ENCODE measurements at regions not wholly inside any gene's neighbourhood (a gene's known extent, or its start where the extent isn't known, plus 50 kb on each side); places are given as distances from the start of the nearest gene placed in this dataset.
"Not testable (repeated sequence)": the region's sequence is repeated elsewhere in the genome, so short reads cannot be mapped to it uniquely, and the experiment has no call there.

DNA sequence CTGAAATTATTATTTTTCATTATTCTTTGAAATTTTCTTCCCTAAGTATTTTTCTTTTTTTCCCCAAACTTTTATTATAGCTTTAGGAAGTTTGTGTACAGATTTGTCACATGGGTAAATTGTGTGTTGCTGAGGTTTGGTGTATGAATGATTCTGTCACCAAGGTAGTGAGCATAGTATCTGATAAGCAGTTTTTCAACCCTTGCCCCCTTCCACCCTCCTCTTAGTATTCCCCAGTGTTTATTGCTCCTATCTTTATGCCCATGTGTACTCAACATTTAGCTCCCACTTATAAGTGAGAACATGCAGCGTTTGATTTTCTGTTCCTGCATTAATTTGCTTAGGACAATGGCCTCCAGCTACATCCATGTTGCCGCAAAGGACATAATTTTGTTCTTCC, 103.9 kb upstream of the MAGEB2 start:
- Histone ChIP-seq H3K9me3 (no peaks in the 10 kb centered on the region), H3K27me3 (no peaks in the 10 kb centered on the region), H3K4me3 (no peak overlapping the region), H3K4me1 (no peaks in the 10 kb centered on the region), H3K27ac (no peak overlapping the region), H3K36me3 (no peaks in the 10 kb centered on the region)
- DNase-seq, result no peak
- 23 to 77% methylated on average over 2 of the region's 2 CpGs for WGBS, 2 donors
- TF ChIP-seq POLR2AphosphoS5 (IDR thresholded peaks at IDR 0.05) (no peak), EP300 (IDR thresholded peaks at IDR 0.05) (no peak), POLR2A (IDR thresholded peaks at IDR 0.05) (no peak)
- TF ChIP-seq, protein P1, sequence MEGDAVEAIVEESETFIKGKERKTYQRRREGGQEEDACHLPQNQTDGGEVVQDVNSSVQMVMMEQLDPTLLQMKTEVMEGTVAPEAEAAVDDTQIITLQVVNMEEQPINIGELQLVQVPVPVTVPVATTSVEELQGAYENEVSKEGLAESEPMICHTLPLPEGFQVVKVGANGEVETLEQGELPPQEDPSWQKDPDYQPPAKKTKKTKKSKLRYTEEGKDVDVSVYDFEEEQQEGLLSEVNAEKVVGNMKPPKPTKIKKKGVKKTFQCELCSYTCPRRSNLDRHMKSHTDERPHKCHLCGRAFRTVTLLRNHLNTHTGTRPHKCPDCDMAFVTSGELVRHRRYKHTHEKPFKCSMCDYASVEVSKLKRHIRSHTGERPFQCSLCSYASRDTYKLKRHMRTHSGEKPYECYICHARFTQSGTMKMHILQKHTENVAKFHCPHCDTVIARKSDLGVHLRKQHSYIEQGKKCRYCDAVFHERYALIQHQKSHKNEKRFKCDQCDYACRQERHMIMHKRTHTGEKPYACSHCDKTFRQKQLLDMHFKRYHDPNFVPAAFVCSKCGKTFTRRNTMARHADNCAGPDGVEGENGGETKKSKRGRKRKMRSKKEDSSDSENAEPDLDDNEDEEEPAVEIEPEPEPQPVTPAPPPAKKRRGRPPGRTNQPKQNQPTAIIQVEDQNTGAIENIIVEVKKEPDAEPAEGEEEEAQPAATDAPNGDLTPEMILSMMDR (IDR thresholded peaks at IDR 0.05), result no peak
- intact Hi-C loops (cut with DNase I), result no loop called here

DNA sequence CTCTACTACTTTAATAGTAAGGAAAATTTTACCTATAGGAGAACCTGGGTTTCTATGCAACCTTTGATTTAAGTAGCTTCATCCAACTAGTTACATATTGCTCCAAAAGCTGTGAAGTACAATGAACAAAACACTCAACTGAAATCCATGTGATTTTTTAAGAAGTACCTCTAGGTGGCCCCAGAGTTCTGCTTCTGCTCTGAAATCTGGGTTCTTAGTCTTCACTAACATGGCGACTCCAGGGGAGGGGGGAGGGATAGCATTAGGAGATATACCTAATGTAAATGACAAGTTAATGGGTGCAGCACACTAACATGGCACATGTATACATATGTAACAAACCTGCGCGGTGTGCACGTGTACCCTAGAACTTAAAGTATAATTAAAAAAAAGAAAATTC, 73.4 kb upstream of the MAGEB2 start:
- no peaks in the 10 kb centered on the region for H3K36me3 ChIP-seq
- TF ChIP-seq POLR2AphosphoS5 (IDR thresholded peaks at IDR 0.05), result no peak
- TF ChIP-seq, protein P1 (IDR thresholded peaks at IDR 0.05), result no peak
- TF ChIP-seq EP300 (IDR thresholded peaks at IDR 0.05), result no peak
- no peak for TF ChIP-seq POLR2A (IDR thresholded peaks at IDR 0.05)
- H3K9me3 ChIP-seq, result no peaks in the 10 kb centered on the region
- H3K27me3 ChIP-seq, result no peaks in the 10 kb centered on the region
- no peak overlapping the region for H3K4me3 ChIP-seq
- whole genome bisulfite sequencing, 2 donors, result 29 to 69% methylated on average over 4 of the region's 4 CpGs
- intact Hi-C loops (cut with DNase I), result no loop called here
- no peak for DNase-seq
- H3K27ac ChIP-seq, result no peak overlapping the region
- H3K4me1 ChIP-seq, result no peaks in the 10 kb centered on the region

DNA sequence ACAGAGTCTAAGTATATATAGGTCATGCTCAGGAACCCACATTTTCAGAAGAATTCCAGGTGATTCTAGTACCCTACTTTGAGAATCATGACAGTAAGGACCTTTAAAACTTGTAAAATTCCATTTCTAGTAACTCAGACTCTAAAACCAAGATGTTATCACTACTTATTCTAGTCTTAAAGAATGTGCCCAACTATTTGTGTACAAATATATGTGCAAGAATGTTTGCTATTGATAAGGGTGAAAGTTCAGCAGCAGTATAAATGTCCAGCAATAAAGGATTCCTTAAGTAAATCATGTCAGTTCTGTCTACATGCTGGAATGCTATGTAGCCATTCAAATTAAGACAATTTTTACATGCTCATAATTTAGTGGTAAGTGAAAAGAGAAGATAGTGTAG, 71.1 kb upstream of the MAGEB2 start:
- Histone ChIP-seq H3K9me3 (no peaks in the 10 kb centered on the region), H3K27ac (no peak overlapping the region), H3K4me1 (no peaks in the 10 kb centered on the region), H3K27me3 (no peaks in the 10 kb centered on the region), H3K36me3 (no peaks in the 10 kb centered on the region), H3K4me3 (no peak overlapping the region)
- intact Hi-C loops (cut with DNase I), result no loop called here
- DNase-seq, result no peak
- TF ChIP-seq POLR2AphosphoS5 (IDR thresholded peaks at IDR 0.05) (no peak), EP300 (IDR thresholded peaks at IDR 0.05) (no peak), POLR2A (IDR thresholded peaks at IDR 0.05) (no peak)
- TF ChIP-seq, protein P1 (IDR thresholded peaks at IDR 0.05), result no peak

DNA sequence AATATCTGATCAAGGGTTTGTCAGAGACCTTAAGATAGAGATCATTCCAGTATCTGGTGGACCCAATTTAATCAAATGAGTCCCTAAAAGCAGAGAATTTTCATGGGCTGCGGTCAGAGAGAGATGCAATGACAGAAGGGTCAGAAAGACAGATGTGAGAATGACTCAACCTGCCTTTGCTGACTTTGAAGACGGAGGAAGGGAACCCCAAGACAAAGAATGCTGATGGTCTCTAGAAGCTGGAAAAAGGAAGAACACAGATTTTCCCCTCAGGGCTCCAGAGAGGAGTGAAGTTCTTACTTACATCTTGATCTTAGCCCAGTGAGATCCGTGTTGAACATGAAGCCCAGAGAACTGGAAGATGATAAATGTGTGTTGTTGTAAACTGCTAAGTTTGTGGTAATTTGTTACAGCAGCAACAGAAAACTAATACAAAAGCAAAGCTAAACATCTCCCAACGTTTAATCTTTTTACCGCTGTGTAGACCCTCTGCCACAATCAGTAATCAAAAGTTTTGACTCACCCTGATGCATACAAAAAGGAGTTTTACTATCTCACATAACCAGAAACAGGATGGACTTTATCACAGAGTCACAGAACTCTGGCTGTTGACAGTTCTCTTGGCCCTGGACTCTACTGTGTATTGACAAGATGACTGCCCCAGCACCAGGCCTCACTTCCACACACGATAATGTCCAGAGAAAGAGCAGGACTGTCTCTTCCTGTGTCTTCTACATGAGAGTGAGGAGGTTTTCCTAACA, 70.2 kb upstream of the MAGEB2 start:
- Histone ChIP-seq H3K4me1 (no peaks in the 10 kb centered on the region), H3K9me3 (no peaks in the 10 kb centered on the region), H3K4me3 (no peak overlapping the region), H3K27ac (no peak overlapping the region), H3K36me3 (no peaks in the 10 kb centered on the region), H3K27me3 (no peaks in the 10 kb centered on the region)
- intact Hi-C loops (cut with DNase I), result no loop called here
- no peak for TF ChIP-seq POLR2AphosphoS5 (IDR thresholded peaks at IDR 0.05)
- TF ChIP-seq POLR2A (IDR thresholded peaks at IDR 0.05), result no peak
- DNase-seq, result no peak
- 83 to 86% methylated on average over 6 of the region's 6 CpGs for WGBS, 2 donors

DNA sequence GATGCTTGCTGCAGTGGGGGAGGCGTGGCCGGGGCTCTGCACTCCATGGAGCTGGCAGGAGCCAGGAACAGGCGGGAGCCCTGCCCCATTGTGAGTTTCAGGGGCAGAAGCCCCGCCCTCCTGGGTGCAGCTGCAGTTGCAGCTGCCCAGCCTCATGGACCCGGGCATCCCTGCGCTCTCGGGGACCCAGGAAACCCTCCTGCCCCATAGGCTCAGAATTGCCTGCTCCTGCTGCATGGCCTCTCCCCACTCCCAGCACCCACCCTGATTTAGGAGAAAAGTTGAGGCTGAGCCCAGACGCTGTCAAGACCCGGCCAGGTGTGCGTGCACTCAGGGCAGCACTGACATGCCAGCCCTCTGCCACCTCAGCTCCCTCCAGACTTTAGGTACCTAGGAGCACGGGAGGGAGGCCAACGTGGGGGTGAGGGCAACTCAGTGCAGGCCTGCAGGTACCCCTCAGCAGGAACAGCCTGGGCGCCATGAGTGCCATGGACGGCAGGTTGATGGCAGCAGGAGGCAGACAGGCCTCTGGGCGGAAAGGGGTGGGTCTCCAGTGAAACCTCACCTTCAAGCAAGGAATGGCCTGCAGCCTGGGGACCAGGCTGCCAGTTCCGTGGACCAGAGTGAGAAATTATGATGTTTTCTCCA, 67.2 kb upstream of the MAGEB2 start:
- Histone ChIP-seq H3K27me3 (no peaks in the 10 kb centered on the region), H3K9me3 (no peaks in the 10 kb centered on the region), H3K36me3 (no peaks in the 10 kb centered on the region), H3K27ac (no peak overlapping the region), H3K4me3 (no peak overlapping the region), H3K4me1 (no peaks in the 10 kb centered on the region)
- DNase-seq, result no peak
- WGBS, 2 donors, result 82 to 94% methylated on average over 16 of the region's 16 CpGs
- no peak for TF ChIP-seq EP300 (IDR thresholded peaks at IDR 0.05)
- TF ChIP-seq POLR2A (IDR thresholded peaks at IDR 0.05), result no peak
- intact Hi-C loops (cut with DNase I), result no loop called here

DNA sequence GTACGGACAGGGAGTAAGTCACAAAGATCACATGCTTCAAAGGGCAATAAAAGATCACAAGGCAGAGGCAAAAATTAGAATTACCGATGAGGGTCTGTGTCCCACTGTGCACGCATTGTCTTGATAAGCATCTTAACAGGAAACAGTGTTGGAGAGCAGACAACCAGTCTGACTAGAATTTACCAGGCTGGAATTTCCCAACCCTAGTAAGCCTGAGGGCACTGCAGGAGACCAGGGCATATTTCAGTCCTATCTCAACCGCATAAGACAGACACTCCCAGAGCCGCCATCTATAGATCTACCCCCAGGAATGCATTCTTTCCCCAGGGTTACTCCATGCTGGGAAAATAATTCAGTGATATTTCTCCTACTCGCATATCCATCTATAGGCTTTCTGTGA, 66.2 kb upstream of the MAGEB2 start:
- 64 to 79% methylated on average over 6 of the region's 6 CpGs for WGBS, 2 donors
- H3K27me3 ChIP-seq; H3K36me3 ChIP-seq; intact Hi-C loops (cut with DNase I); H3K9me3 ChIP-seq; H3K27ac ChIP-seq; DNase-seq; H3K4me1 ChIP-seq; H3K4me3 ChIP-seq: not testable (repeated sequence)
